Keratinocyte (primary cell): ENCODE measurements at regions not wholly inside any gene's neighbourhood (a gene's known extent, or its start where the extent isn't known, plus 50 kb on each side); places are given as distances from the start of the nearest gene placed in this dataset.

Experiments used
- DNase-seq: peaks from one replicate; pipeline ENCODE4 v3.0.0-alpha.2; 2011; ENCODE audit warnings: low read depth, missing footprints, low spot score
- FAIRE-seq: peaks from 2 replicates; lab custom pipeline; 2011; peaks lifted over from hg19 to GRCh38; lab: Jason Lieb, UNC
- H2AFZ ChIP-seq: 2 replicates; pipeline ENCODE4 v1.6.0; 2012; ENCODE audit warnings: low read length, control low read depth, inconsistent platforms; ENCODE audit not compliant: control insufficient read depth
- H3K27ac ChIP-seq: 2 replicates; pipeline ENCODE4 v1.5.1; 2011; ENCODE audit warnings: low read length; ENCODE audit not compliant: control insufficient read depth, insufficient read depth
- H3K27me3 ChIP-seq: 3 replicates; pipeline ENCODE4 v1.6.0; 2011; ENCODE audit warnings: low read length; ENCODE audit not compliant: control insufficient read depth, insufficient read depth; ENCODE audit errors: extremely low read depth
- H3K36me3 ChIP-seq, 2 experiments: 2 replicates in 1 of 2; 3 replicates in 1 of 2; pipeline ENCODE4 v1.5.1; 2011; ENCODE audit warnings: low read length in 2 of 2, mild to moderate bottlenecking in 1 of 2; ENCODE audit not compliant: control insufficient read depth in 2 of 2, insufficient read depth in 2 of 2; ENCODE audit errors: extremely low read depth in 1 of 2
- H3K4me1 ChIP-seq: 3 replicates; pipeline ENCODE4 v1.5.1; 2011; ENCODE audit warnings: low read length; ENCODE audit not compliant: control insufficient read depth, insufficient read depth; ENCODE audit errors: extremely low read depth
- H3K4me2 ChIP-seq: 3 replicates; pipeline ENCODE4 v1.6.0; 2011; ENCODE audit warnings: low read depth, low read length; ENCODE audit not compliant: control insufficient read depth, insufficient read depth; ENCODE audit errors: extremely low read depth
- H3K4me3 ChIP-seq, 3 experiments: fragments of 200-600 bp in 1 of 3; sonication (generic) in 1 of 3; 2 replicates in 2 of 3; 3 replicates in 1 of 3; pipeline ENCODE4 v1.5.1; 2011 to 2016; ENCODE audit warnings: low read length in 3 of 3, mild to moderate bottlenecking in 3 of 3, control low read depth in 2 of 3, inconsistent platforms in 1 of 3, low read depth in 1 of 3, mixed read lengths in 1 of 3, mixed run types in 1 of 3, moderate library complexity in 1 of 3; ENCODE audit not compliant: control insufficient read depth in 2 of 3, insufficient read depth in 2 of 3; ENCODE audit errors: extremely low read depth in 1 of 3
- H3K79me2 ChIP-seq: 2 replicates; pipeline ENCODE4 v1.6.0; 2012; ENCODE audit warnings: low read length; ENCODE audit not compliant: control insufficient read depth, insufficient read depth
- H3K9ac ChIP-seq: 3 replicates; pipeline ENCODE4 v1.6.0; 2011; ENCODE audit warnings: low read length; ENCODE audit not compliant: control insufficient read depth, insufficient read depth; ENCODE audit errors: extremely low read depth
- H3K9me1 ChIP-seq: 3 replicates; pipeline ENCODE4 v1.6.0; 2011; ENCODE audit warnings: low read length; ENCODE audit not compliant: control insufficient read depth, insufficient read depth; ENCODE audit errors: extremely low read depth
- H3K9me3 ChIP-seq: 2 replicates; pipeline ENCODE4 v1.5.1; 2012; ENCODE audit warnings: low read depth, low read length; ENCODE audit not compliant: control insufficient read depth
- H4K20me1 ChIP-seq: 3 replicates; pipeline ENCODE4 v1.6.0; 2011; ENCODE audit warnings: low read length; ENCODE audit not compliant: control insufficient read depth, insufficient read depth; ENCODE audit errors: extremely low read depth
- CTCF ChIP-seq, 3 experiments: IDR thresholded peaks in 1 of 3; conservative IDR thresholded peaks in 1 of 3; optimal IDR thresholded peaks in 1 of 3; 2 replicates in 2 of 3; 3 replicates in 1 of 3; pipeline versions ENCODE3 to v1.5.1; 2011; ENCODE audit warnings: low read length in 3 of 3, mild to moderate bottlenecking in 3 of 3, moderate library complexity in 2 of 3, control low read depth in 1 of 3, inconsistent platforms in 1 of 3; ENCODE audit not compliant: insufficient read depth in 2 of 3; ENCODE audit errors: extremely low read depth in 1 of 3
- EZH2 ChIP-seq: IDR thresholded peaks from one replicate; pipeline ENCODE4 v1.6.1; 2012; ENCODE audit warnings: inconsistent platforms, mild to moderate bottlenecking, low read length, moderate library complexity
- dilution Hi-C: fragments of 300-500 bp; cut with MboI; formaldehyde crosslinking; loops from one replicate; pipeline ENCODE4 v1.7.0; 2020; ENCODE audit warnings: low sequenced_read_pairs; ENCODE audit not compliant: extremely low pct_ligation_motif_present

DNA sequence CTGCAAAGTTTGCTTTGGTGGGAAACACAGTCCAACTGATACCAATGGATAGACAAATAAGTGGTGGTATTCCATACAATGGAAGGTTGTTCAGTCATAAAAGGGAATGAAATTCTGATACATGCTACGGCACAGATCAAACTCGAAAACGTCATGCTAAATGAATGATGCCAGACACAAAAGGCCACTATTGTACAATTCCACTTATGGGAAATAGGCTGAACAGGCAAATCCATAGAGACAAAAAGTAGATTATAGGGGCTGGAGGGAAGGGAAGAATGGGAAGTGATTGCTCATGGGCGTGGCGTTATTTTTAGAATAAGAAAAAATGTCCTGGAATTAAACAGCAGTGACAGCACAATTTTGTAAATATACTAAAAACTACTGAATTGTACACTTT lies 66.0 kb upstream of the FOXK1 start:
- no peak overlapping the region for H2AFZ ChIP-seq
- TF ChIP-seq CTCF (optimal IDR thresholded peaks at IDR 0.05 in 1 of 3, IDR thresholded peaks at IDR 0.05 in 1 of 3, conservative IDR thresholded peaks at IDR 0.05 in 1 of 3; ENCODE audit: extremely low read depth in 1 of 3, insufficient read depth in 2 of 3, low read length in 3 of 3) (no peak), EZH2 (no peak)
- H3K9ac ChIP-seq = no peak overlapping the region
- H3K9me3 ChIP-seq = no peaks in the 10 kb centered on the region
- H4K20me1 ChIP-seq = no peaks in the 10 kb centered on the region
- no peaks in the 10 kb centered on the region for H3K36me3 ChIP-seq
- H3K4me2 ChIP-seq = no peak overlapping the region
- H3K27me3 ChIP-seq = no peaks in the 10 kb centered on the region
- DNase-seq (no peak), FAIRE-seq (no peak)
- peaks cover 22% of the 10 kb centered on the region for H3K4me1 ChIP-seq
- no peaks in the 10 kb centered on the region for H3K9me1 ChIP-seq
- H3K79me2 ChIP-seq = no peaks in the 10 kb centered on the region
- H3K4me3 ChIP-seq = no peak overlapping the region
- H3K27ac ChIP-seq = no peak overlapping the region
- dilution Hi-C loops = no loop called here

GRCh38 chr7:4621396-4621795 lies 60.7 kb upstream of the FOXK1 start:
- H3K9me3 ChIP-seq = peaks cover 4% of the 10 kb centered on the region
- no peak for TF ChIP-seq CTCF (optimal IDR thresholded peaks at IDR 0.05 in 1 of 3, IDR thresholded peaks at IDR 0.05 in 1 of 3, conservative IDR thresholded peaks at IDR 0.05 in 1 of 3; ENCODE audit: extremely low read depth in 1 of 3, insufficient read depth in 2 of 3, low read length in 3 of 3)
- no peak for TF ChIP-seq EZH2
- H2AFZ ChIP-seq = no peak overlapping the region
- H3K27me3 ChIP-seq = no peaks in the 10 kb centered on the region
- no peaks in the 10 kb centered on the region for H4K20me1 ChIP-seq
- H3K9ac ChIP-seq = no peak overlapping the region
- H3K4me1 ChIP-seq = peaks cover 9% of the 10 kb centered on the region
- no peak for FAIRE-seq
- dilution Hi-C loops = no loop called here
- no peaks in the 10 kb centered on the region for H3K79me2 ChIP-seq
- no peaks in the 10 kb centered on the region for H3K36me3 ChIP-seq
- no peak for DNase-seq
- H3K9me1 ChIP-seq = no peaks in the 10 kb centered on the region
- H3K27ac ChIP-seq = no peak overlapping the region
- H3K4me2 ChIP-seq = no peak overlapping the region
- H3K4me3 ChIP-seq = no peak overlapping the region
